Calu3 (cell line): ENCODE measurements at regions not wholly inside any gene's neighbourhood (a gene's known extent, or its start where the extent isn't known, plus 50 kb on each side); places are given as distances from the start of the nearest gene placed in this dataset.

ENCODE experiments used
- BruUV-seq: library from RNA; stranded (reverse); fragments of 400-500 nt; replicated peaks from 2 replicates; lab custom pipeline; 2021; lab: Mats Ljungman, UMichigan
- CTCF ChIA-PET: fragments of 300-600 bp; sonication (Branson Sonifier 250); formaldehyde crosslinking; loops from one replicate; lab custom pipeline; 2022; ENCODE audit warnings: antibody characterized with exemption; lab: Charles Lee
- DNase-seq: peaks from one replicate; pipeline ENCODE4 v3.0.0; 2022
- H3K27ac Mint-ChIP-seq: one replicate; pipeline ENCODE4 v1.8.0; 2022; ENCODE audit warnings: mixed read lengths; ENCODE audit not compliant: unreplicated experiment
- H3K27me3 Mint-ChIP-seq: one replicate; pipeline ENCODE4 v1.8.0; 2022; ENCODE audit warnings: mixed read lengths; ENCODE audit not compliant: unreplicated experiment
- H3K36me3 Mint-ChIP-seq: one replicate; pipeline ENCODE4 v1.8.0; 2022; ENCODE audit warnings: mild to moderate bottlenecking, moderate library complexity, mixed read lengths; ENCODE audit not compliant: insufficient read depth, unreplicated experiment
- H3K4me1 Mint-ChIP-seq: one replicate; pipeline ENCODE4 v1.8.0; 2022; ENCODE audit warnings: mild to moderate bottlenecking, low read depth, mixed read lengths; ENCODE audit not compliant: unreplicated experiment
- H3K4me3 Mint-ChIP-seq: one replicate; pipeline ENCODE4 v1.8.0; 2022; ENCODE audit warnings: mild to moderate bottlenecking, low read depth, moderate library complexity, mixed read lengths; ENCODE audit not compliant: unreplicated experiment
- H3K9me3 Mint-ChIP-seq: one replicate; pipeline ENCODE4 v1.8.0; 2022; ENCODE audit warnings: low read depth, mixed read lengths; ENCODE audit not compliant: unreplicated experiment
- intact Hi-C: fragments of 100-400 bp; cut with micrococcal nuclease; formaldehyde crosslinking; loops from one replicate; pipeline ENCODE4 v1.10.0; 2022; ENCODE audit not compliant: unreplicated experiment
- TF ChIP-seq, protein P1 (sequence below): fragments of 200-600 bp; IDR thresholded peaks from one replicate; pipeline ENCODE4 v1.8.0; 2022; ENCODE audit warnings: antibody characterized with exemption; ENCODE audit not compliant: unreplicated experiment

DNA sequence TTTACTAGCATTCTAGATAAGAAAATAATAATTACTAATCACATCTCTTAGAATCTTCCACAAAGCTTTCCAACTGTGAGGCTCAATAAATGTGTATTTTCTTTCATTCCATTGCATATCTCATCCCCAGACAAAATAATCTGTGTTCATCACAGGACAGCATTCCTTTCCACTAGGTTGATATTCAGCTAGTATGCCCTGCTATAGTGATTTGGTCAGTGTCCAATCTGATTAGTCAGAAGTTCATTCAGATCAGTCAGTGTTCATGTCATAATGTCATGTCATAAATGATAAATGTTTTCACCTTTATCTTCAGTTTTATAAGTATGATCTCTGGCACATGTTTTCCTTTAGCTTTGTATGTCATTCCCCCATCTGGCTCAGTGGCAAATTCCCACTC is 611.4 kb downstream of the KCTD8 start:
- Mint-ChIP-seq H3K9me3 (peaks cover 5% of the 10 kb centered on the region), H3K27ac (no peak overlapping the region), H3K4me3 (no peak overlapping the region), H3K36me3 (no peaks in the 10 kb centered on the region), H3K27me3 (no peaks in the 10 kb centered on the region), H3K4me1 (no peaks in the 10 kb centered on the region)
- TF ChIP-seq, protein P1, sequence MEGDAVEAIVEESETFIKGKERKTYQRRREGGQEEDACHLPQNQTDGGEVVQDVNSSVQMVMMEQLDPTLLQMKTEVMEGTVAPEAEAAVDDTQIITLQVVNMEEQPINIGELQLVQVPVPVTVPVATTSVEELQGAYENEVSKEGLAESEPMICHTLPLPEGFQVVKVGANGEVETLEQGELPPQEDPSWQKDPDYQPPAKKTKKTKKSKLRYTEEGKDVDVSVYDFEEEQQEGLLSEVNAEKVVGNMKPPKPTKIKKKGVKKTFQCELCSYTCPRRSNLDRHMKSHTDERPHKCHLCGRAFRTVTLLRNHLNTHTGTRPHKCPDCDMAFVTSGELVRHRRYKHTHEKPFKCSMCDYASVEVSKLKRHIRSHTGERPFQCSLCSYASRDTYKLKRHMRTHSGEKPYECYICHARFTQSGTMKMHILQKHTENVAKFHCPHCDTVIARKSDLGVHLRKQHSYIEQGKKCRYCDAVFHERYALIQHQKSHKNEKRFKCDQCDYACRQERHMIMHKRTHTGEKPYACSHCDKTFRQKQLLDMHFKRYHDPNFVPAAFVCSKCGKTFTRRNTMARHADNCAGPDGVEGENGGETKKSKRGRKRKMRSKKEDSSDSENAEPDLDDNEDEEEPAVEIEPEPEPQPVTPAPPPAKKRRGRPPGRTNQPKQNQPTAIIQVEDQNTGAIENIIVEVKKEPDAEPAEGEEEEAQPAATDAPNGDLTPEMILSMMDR = no peak
- BruUV-seq = no TSS peak
- intact Hi-C loops = no loop called here
- CTCF ChIA-PET = no interaction called here
- DNase-seq = no peak

DNA sequence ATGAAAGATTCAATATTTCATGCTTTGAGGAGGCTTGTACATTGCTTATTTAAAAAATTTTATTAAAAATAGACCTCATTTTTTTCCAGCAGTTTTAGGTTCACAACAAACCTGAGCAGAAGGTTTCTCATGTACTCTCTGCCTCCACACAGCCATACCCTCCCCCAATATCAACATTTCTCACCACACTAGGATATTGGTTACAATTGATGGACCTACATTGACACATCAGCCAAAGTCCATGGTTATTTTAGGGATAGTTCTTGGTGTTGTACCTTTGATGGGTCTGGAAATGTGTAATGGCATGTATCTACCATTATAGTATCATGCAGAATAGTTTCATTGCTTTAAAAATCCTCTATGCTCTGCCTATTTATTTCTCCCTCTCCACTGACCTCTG is 611.0 kb downstream of the KCTD8 start:
- H3K27me3 Mint-ChIP-seq = no peaks in the 10 kb centered on the region
- DNase-seq = no peak
- H3K4me1 Mint-ChIP-seq = no peaks in the 10 kb centered on the region
- intact Hi-C loops = no loop called here
- no TSS peak for BruUV-seq
- CTCF ChIA-PET = no interaction called here
- H3K9me3 Mint-ChIP-seq = peaks cover 5% of the 10 kb centered on the region
- H3K4me3 Mint-ChIP-seq = no peak overlapping the region
- no peak overlapping the region for H3K27ac Mint-ChIP-seq
- TF ChIP-seq, protein P1 = no peak
- H3K36me3 Mint-ChIP-seq = no peaks in the 10 kb centered on the region

DNA sequence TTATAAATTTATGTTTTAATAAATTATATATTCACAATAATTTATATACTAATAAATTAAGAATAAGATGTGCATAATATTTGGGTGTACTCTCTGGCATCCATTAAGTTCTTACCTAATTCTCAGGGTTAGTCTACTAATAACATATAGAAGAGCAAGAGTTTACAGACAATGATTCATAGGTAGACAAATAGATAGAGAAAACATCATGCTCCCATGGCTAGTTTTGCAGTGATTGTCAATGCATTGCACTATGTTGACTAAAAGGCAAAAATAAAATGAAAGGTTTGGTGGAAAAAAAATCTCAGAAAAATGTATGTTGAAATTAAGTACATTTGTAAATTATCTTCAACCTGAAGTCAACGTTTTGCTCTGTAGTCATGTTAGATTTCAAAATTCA is 606.0 kb downstream of the KCTD8 start:
- DNase-seq = no peak
- no peaks in the 10 kb centered on the region for H3K27me3 Mint-ChIP-seq
- intact Hi-C loops = no loop called here
- TF ChIP-seq, protein P1 = no peak
- CTCF ChIA-PET = no interaction called here
- H3K27ac Mint-ChIP-seq = no peak overlapping the region
- H3K9me3 Mint-ChIP-seq = peaks cover 7% of the 10 kb centered on the region
- no peaks in the 10 kb centered on the region for H3K36me3 Mint-ChIP-seq
- H3K4me1 Mint-ChIP-seq = no peaks in the 10 kb centered on the region
- no peak overlapping the region for H3K4me3 Mint-ChIP-seq
- BruUV-seq = no TSS peak

DNA sequence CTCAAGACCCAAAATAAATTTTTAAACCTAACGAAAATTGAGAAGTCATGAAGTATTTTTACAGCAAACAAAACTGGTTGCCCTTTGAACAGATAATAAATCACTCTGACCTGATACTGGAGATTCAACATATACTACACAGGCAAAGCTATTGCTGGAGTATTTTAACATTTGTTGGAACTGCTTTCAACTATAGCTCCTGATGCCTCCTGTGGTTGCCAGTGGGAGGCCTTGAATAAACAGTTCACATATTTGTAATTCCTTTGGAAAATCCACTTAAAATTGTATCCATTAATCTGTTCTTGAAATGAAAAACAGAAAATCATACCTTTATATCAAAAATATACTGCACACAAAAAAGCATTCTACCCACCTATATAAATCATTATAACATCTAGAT is 605.1 kb downstream of the KCTD8 start:
- intact Hi-C loops = no loop called here
- no peak overlapping the region for H3K4me3 Mint-ChIP-seq
- no peak for DNase-seq
- no peaks in the 10 kb centered on the region for H3K4me1 Mint-ChIP-seq
- BruUV-seq = no TSS peak
- H3K27ac Mint-ChIP-seq = no peak overlapping the region
- CTCF ChIA-PET = no interaction called here
- TF ChIP-seq, protein P1 = no peak
- no peaks in the 10 kb centered on the region for H3K27me3 Mint-ChIP-seq
- H3K9me3 Mint-ChIP-seq = peaks cover 7% of the 10 kb centered on the region
- H3K36me3 Mint-ChIP-seq = no peaks in the 10 kb centered on the region

DNA sequence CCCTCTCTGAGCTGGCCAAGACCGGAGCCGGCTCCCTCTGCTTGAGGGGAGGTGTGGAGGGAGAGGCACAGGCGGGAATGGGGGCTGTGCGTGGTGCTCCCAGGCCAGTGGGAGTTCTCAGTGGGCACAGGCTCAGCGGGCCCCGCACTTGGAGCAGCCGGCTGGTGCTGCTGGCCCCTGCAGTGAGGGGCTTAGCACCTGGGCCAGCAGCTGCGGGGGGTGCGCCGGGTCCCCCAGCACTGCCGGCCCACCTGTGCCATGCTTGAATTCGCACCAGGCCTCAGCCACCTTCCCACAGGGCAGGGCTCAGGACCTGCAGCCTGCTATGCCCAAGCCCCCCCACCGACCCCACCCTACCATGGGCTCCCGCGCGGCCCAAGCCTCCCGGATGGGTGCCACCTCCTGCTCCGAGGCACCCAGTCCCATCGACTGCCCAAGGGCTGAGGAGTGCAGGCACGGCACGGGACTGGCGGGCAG is 602.5 kb downstream of the KCTD8 start:
- TF ChIP-seq, protein P1 = no peak
- peaks cover 4% of the 10 kb centered on the region for H3K9me3 Mint-ChIP-seq
- BruUV-seq = no TSS peak
- H3K27ac Mint-ChIP-seq = no peak overlapping the region
- H3K27me3 Mint-ChIP-seq = no peaks in the 10 kb centered on the region
- intact Hi-C loops = no loop called here
- CTCF ChIA-PET = no interaction called here
- H3K4me1 Mint-ChIP-seq = no peaks in the 10 kb centered on the region
- DNase-seq = no peak
- H3K4me3 Mint-ChIP-seq = no peak overlapping the region
- H3K36me3 Mint-ChIP-seq = no peaks in the 10 kb centered on the region
